ENCODE measurements at regions not wholly inside any gene's neighbourhood (a gene's known extent, or its start where the extent isn't known, plus 50 kb on each side); places are given as distances from the start of the nearest gene placed in this dataset.

DNA sequence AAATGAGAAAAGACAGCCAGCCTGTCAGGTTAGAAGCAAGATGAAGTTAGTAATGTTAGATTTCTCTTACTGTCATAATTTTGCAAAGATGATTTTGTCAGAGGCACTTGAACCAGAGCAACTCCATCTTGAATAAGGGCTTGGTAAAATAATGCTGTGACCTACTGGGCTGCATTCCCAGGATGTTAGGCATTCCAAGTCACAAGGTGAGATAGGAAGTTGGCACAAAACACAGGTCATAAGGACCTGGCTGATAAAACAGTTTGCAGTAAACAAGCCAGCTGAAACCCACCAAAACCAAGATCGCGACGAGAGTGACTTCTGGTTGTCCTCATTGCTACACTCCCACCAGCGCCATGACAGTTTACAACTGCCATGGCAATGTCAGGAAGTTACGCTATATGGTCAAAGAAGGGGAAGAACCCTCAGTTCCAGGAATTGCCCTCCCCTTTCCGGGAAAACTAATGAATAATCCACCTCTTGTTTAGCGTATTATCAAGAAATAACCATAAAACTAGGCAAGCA lies 1313.5 kb upstream of the TMEM132C start:
- Histone ChIP-seq H3K9me3 (ENCODE audit: control insufficient read depth in 4 of 4, insufficient read depth in 3 of 4, low read length in 3 of 4) (peaks cover 0 to 6% (median 1%) of the 10 kb centered on the region in 4 donors), H3K4me3 (no peak overlapping the region), H3K27me3 (ENCODE audit: control insufficient read depth in 3 of 3, insufficient read depth in 3 of 3, low read length in 2 of 3) (no peaks in the 10 kb centered on the region), H3K27ac (ENCODE audit: low read depth in 1 of 2, low read length in 1 of 2) (no peak overlapping the region), H3K9ac (ENCODE audit: insufficient read depth in 1 of 2, low read length in 2 of 2) (no peak overlapping the region), H3K4me1 (ENCODE audit: control insufficient read depth in 5 of 5, insufficient read depth in 5 of 5, low read length in 5 of 5) (no peaks in the 10 kb centered on the region), H3K36me3 (ENCODE audit: control insufficient read depth in 4 of 4, insufficient read depth in 4 of 4, low read length in 4 of 4) (no peaks in the 10 kb centered on the region)
- 79 to 81% methylated on average over 7 of the region's 7 CpGs for WGBS, 2 donors
- ATAC-seq (ENCODE audit: insufficient read depth, low FRiP score) (no peak), DNase-seq (no peak)
- TF ChIP-seq, protein P1, sequence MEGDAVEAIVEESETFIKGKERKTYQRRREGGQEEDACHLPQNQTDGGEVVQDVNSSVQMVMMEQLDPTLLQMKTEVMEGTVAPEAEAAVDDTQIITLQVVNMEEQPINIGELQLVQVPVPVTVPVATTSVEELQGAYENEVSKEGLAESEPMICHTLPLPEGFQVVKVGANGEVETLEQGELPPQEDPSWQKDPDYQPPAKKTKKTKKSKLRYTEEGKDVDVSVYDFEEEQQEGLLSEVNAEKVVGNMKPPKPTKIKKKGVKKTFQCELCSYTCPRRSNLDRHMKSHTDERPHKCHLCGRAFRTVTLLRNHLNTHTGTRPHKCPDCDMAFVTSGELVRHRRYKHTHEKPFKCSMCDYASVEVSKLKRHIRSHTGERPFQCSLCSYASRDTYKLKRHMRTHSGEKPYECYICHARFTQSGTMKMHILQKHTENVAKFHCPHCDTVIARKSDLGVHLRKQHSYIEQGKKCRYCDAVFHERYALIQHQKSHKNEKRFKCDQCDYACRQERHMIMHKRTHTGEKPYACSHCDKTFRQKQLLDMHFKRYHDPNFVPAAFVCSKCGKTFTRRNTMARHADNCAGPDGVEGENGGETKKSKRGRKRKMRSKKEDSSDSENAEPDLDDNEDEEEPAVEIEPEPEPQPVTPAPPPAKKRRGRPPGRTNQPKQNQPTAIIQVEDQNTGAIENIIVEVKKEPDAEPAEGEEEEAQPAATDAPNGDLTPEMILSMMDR (IDR thresholded peaks at IDR 0.05; ENCODE audit: control extremely low read depth, extremely low read depth), result no peak

DNA sequence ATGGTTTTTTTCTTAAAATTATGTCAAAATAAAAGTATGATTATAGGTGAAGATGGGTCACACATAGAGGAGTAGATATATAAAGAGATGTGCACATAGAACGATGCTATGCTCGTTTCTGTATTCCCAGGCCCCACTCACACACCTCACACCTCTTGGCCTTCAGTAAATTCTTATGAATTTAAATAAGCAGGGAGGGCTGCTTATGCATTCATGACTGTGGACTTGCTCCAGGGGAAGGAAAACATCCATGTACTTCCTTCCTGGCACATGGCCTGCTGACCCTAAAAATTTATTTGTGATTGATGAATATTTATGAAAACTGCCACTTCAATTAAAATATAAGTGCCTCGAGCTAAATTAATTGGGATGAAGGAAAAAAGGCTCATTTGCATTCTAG lies 1306.7 kb upstream of the TMEM132C start:
- H3K4me1 ChIP-seq (ENCODE audit: control insufficient read depth in 5 of 5, insufficient read depth in 5 of 5, low read length in 5 of 5), result no peaks in the 10 kb centered on the region
- ATAC-seq (ENCODE audit: insufficient read depth, low FRiP score), result no peak
- H3K27me3 ChIP-seq (ENCODE audit: control insufficient read depth in 3 of 3, insufficient read depth in 3 of 3, low read length in 2 of 3), result no peaks in the 10 kb centered on the region
- H3K27ac ChIP-seq (ENCODE audit: low read depth in 1 of 2, low read length in 1 of 2), result no peak overlapping the region
- H3K9me3 ChIP-seq (ENCODE audit: control insufficient read depth in 4 of 4, insufficient read depth in 3 of 4, low read length in 3 of 4), result peaks cover 0 to 14% (median 0%) of the 10 kb centered on the region in 4 donors
- H3K36me3 ChIP-seq (ENCODE audit: control insufficient read depth in 4 of 4, insufficient read depth in 4 of 4, low read length in 4 of 4), result no peaks in the 10 kb centered on the region
- 52 to 66% methylated on average over 3 of the region's 3 CpGs for WGBS, 2 donors
- TF ChIP-seq, protein P1 (IDR thresholded peaks at IDR 0.05; ENCODE audit: control extremely low read depth, extremely low read depth), result no peak
- DNase-seq, result no peak
- no peak overlapping the region for H3K4me3 ChIP-seq
- H3K9ac ChIP-seq (ENCODE audit: insufficient read depth in 1 of 2, low read length in 2 of 2), result no peak overlapping the region

DNA sequence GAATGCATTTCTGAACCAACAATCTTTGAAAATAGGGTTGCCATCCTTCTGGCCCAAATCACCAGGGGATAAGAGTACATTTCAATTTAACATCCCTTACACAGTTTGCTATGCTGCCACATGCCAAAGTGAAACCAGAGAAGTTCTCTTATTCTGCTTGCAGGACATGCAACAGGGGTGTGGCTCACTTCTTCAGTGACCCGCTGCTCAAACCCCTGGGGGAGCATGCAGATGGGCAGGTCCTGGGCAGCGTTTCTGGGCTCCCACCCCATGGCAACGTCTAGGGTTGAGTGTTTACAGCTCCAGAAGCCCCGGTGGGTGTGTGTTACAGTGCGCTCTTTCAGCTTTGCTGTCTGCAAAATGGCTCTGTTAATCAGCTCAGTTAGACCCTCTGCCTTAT lies 1306.3 kb upstream of the TMEM132C start:
- 59 to 72% methylated on average over 5 of the region's 5 CpGs for WGBS, 2 donors
- ATAC-seq (ENCODE audit: insufficient read depth, low FRiP score) (no peak), DNase-seq (no peak)
- TF ChIP-seq, protein P1 (IDR thresholded peaks at IDR 0.05; ENCODE audit: control extremely low read depth, extremely low read depth), result no peak
- H3K9me3 ChIP-seq (ENCODE audit: control insufficient read depth in 4 of 4, insufficient read depth in 3 of 4, low read length in 3 of 4), result peaks cover 0 to 14% (median 0%) of the 10 kb centered on the region in 4 donors
- H3K36me3 ChIP-seq (ENCODE audit: control insufficient read depth in 4 of 4, insufficient read depth in 4 of 4, low read length in 4 of 4), result no peaks in the 10 kb centered on the region
- no peak overlapping the region for H3K4me3 ChIP-seq
- no peaks in the 10 kb centered on the region for H3K4me1 ChIP-seq (ENCODE audit: control insufficient read depth in 5 of 5, insufficient read depth in 5 of 5, low read length in 5 of 5)
- no peak overlapping the region for H3K9ac ChIP-seq (ENCODE audit: insufficient read depth in 1 of 2, low read length in 2 of 2)
- no peaks in the 10 kb centered on the region for H3K27me3 ChIP-seq (ENCODE audit: control insufficient read depth in 3 of 3, insufficient read depth in 3 of 3, low read length in 2 of 3)
- no peak overlapping the region for H3K27ac ChIP-seq (ENCODE audit: low read depth in 1 of 2, low read length in 1 of 2)

DNA sequence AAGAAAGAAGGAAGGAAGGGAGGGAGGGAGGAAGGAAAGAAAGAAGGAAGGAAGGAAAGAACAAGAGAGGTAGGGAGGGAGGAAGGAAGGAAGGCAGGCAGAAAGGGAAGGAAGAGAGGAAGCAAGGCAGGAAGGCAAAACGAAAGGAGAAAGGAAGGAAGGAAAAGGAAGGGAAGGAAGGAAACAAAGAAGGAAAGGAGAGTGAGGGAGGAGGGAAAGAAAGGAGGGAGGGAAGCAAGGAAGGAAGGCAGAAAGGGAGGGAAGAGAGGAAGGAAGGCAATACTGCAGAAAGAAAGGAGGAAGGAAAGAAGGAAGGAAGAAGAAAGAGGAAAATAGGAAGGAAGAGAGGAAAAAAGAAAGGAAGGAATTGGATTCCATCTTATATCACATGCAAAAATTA lies 1303.1 kb upstream of the TMEM132C start:
- ATAC-seq (ENCODE audit: insufficient read depth, low FRiP score), result no peak
- Histone ChIP-seq H3K9me3 (ENCODE audit: control insufficient read depth in 4 of 4, insufficient read depth in 3 of 4, low read length in 3 of 4) (peaks cover 0 to 8% (median 0%) of the 10 kb centered on the region in 4 donors), H3K27ac (ENCODE audit: low read depth in 1 of 2, low read length in 1 of 2) (no peak overlapping the region), H3K4me3 (no peak overlapping the region), H3K27me3 (ENCODE audit: control insufficient read depth in 3 of 3, insufficient read depth in 3 of 3, low read length in 2 of 3) (no peaks in the 10 kb centered on the region), H3K4me1 (ENCODE audit: control insufficient read depth in 5 of 5, insufficient read depth in 5 of 5, low read length in 5 of 5) (no peaks in the 10 kb centered on the region), H3K9ac (ENCODE audit: insufficient read depth in 1 of 2, low read length in 2 of 2) (no peak overlapping the region), H3K36me3 (ENCODE audit: control insufficient read depth in 4 of 4, insufficient read depth in 4 of 4, low read length in 4 of 4) (no peaks in the 10 kb centered on the region)
- 35 to 46% methylated on average over 1 of the region's 1 CpG for WGBS, 2 donors
- TF ChIP-seq, protein P1 (IDR thresholded peaks at IDR 0.05; ENCODE audit: control extremely low read depth, extremely low read depth), result no peak
- no peak for DNase-seq
